SK-N-SH treated with all-trans-retinoic acid at 6 μM for 48 hours (cell line): ENCODE measurements at regions not wholly inside any gene's neighbourhood (a gene's known extent, or its start where the extent isn't known, plus 50 kb on each side); places are given as distances from the start of the nearest gene placed in this dataset.

Experiments used
- ARNTL ChIP-seq: fragments of 450-650 bp; formaldehyde crosslinking; IDR thresholded peaks from 2 replicates; pipeline ENCODE4 v1.5.0; 2020; ENCODE audit warnings: low read depth, mild to moderate bottlenecking, moderate library complexity, borderline replicate concordance
- ESRRG ChIP-seq: fragments of 250-450 bp; sonication (Bioruptor Pico); IDR thresholded peaks from 2 replicates; pipeline ENCODE4 v1.6.1; 2021; ENCODE audit warnings: mild to moderate bottlenecking
- GLIS3 ChIP-seq: fragments of 250-450 bp; sonication (Bioruptor Pico); IDR thresholded peaks from 2 replicates; pipeline ENCODE4 v1.5.0; 2020; ENCODE audit warnings: mild to moderate bottlenecking, moderate library complexity
- ISL1 ChIP-seq: fragments of 250-450 bp; sonication (Bioruptor Pico); IDR thresholded peaks from 2 replicates; pipeline ENCODE4 v2.1.2; 2022; ENCODE audit warnings: mild to moderate bottlenecking, moderate library complexity
- OSR1 ChIP-seq: fragments of 250-450 bp; sonication (Bioruptor Pico); IDR thresholded peaks from 2 replicates; pipeline ENCODE4 v1.8.0; 2022; ENCODE audit warnings: moderate library complexity, mild to moderate bottlenecking, inconsistent platforms
- RARB ChIP-seq: fragments of 250-450 bp; sonication (Bioruptor Pico); IDR thresholded peaks from 2 replicates; pipeline ENCODE4 v1.8.0; 2021; ENCODE audit warnings: mild to moderate bottlenecking, moderate library complexity
- ZC3H10 ChIP-seq: fragments of 250-450 bp; sonication (Bioruptor Pico); IDR thresholded peaks from 2 replicates; pipeline ENCODE4 v1.5.1; 2021; ENCODE audit warnings: mild to moderate bottlenecking, moderate library complexity
- ZFP3 ChIP-seq: fragments of 250-450 bp; sonication (Bioruptor Pico); IDR thresholded peaks from 2 replicates; pipeline ENCODE4 v1.5.0; 2020; ENCODE audit warnings: mild to moderate bottlenecking, moderate library complexity
- ZFP30 ChIP-seq: fragments of 450-650 bp; formaldehyde crosslinking; IDR thresholded peaks from 2 replicates; pipeline ENCODE4 v1.5.0; 2022; ENCODE audit warnings: mild to moderate bottlenecking, moderate library complexity
- ZNF8 ChIP-seq: fragments of 450-650 bp; formaldehyde crosslinking; IDR thresholded peaks from 2 replicates; pipeline ENCODE4 v1.5.0; 2020; ENCODE audit warnings: mild to moderate bottlenecking, moderate library complexity
- TF ChIP-seq, protein P1 (sequence below): fragments of 250-450 bp; sonication (Bioruptor Pico); IDR thresholded peaks from 2 replicates; pipeline ENCODE4 v1.8.0; 2020; ENCODE audit warnings: mild to moderate bottlenecking, moderate library complexity, borderline replicate concordance
- TF ChIP-seq, protein P2 (sequence below): fragments of 250-450 bp; sonication (Bioruptor Pico); IDR thresholded peaks from 2 replicates; pipeline ENCODE4 v1.8.0; 2021; ENCODE audit warnings: low read depth, mild to moderate bottlenecking, moderate library complexity, borderline replicate concordance
- TF ChIP-seq, protein P3 (sequence below): fragments of 250-450 bp; sonication (Bioruptor Pico); IDR thresholded peaks from 2 replicates; pipeline ENCODE4 v1.5.1; 2020; ENCODE audit warnings: low read depth, mild to moderate bottlenecking, moderate library complexity
- TF ChIP-seq, protein P4 (sequence below): fragments of 250-450 bp; sonication (Bioruptor Pico); IDR thresholded peaks from 2 replicates; pipeline ENCODE4 v1.5.0; 2020; ENCODE audit warnings: mild to moderate bottlenecking, moderate library complexity

DNA sequence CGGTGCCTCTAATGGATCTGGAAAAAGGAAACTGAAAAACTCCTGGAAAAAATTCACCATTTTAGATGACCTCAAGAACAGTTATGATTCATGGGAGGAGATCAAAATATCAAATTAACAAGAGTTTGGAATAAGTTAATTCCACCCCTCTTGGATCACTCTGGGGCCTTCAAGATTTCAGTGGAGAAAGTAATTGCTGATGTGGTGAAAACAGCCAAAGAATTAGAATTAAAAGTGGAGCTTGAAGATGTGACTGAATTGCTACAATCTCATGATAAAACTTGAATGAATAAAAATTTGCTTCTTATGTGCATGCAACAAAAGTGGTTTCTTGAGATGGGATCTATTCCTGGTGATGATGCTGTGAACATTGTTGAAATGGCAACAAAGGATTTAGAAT, 974.4 kb upstream of the GYPC start:
- TF ChIP-seq ESRRG (CRISPR knock-in tag) (no peak), GLIS3 (CRISPR knock-in tag) (no peak), ZFP30 (CRISPR knock-in tag) (no peak), OSR1 (no peak), ZFP3 (no peak), RARB (no peak), ZC3H10 (CRISPR knock-in tag) (no peak), ARNTL (CRISPR knock-in tag) (no peak), ZNF8 (CRISPR knock-in tag) (no peak), ISL1 (CRISPR knock-in tag) (no peak)
- TF ChIP-seq, protein P1, sequence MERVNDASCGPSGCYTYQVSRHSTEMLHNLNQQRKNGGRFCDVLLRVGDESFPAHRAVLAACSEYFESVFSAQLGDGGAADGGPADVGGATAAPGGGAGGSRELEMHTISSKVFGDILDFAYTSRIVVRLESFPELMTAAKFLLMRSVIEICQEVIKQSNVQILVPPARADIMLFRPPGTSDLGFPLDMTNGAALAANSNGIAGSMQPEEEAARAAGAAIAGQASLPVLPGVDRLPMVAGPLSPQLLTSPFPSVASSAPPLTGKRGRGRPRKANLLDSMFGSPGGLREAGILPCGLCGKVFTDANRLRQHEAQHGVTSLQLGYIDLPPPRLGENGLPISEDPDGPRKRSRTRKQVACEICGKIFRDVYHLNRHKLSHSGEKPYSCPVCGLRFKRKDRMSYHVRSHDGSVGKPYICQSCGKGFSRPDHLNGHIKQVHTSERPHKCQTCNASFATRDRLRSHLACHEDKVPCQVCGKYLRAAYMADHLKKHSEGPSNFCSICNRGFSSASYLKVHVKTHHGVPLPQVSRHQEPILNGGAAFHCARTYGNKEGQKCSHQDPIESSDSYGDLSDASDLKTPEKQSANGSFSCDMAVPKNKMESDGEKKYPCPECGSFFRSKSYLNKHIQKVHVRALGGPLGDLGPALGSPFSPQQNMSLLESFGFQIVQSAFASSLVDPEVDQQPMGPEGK (CRISPR knock-in tag): no peak
- TF ChIP-seq, protein P2, sequence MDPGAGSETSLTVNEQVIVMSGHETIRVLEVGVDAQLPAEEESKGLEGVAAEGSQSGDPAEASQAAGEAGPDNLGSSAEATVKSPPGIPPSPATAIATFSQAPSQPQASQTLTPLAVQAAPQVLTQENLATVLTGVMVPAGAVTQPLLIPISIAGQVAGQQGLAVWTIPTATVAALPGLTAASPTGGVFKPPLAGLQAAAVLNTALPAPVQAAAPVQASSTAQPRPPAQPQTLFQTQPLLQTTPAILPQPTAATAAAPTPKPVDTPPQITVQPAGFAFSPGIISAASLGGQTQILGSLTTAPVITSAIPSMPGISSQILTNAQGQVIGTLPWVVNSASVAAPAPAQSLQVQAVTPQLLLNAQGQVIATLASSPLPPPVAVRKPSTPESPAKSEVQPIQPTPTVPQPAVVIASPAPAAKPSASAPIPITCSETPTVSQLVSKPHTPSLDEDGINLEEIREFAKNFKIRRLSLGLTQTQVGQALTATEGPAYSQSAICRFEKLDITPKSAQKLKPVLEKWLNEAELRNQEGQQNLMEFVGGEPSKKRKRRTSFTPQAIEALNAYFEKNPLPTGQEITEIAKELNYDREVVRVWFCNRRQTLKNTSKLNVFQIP (CRISPR knock-in tag): no peak
- TF ChIP-seq, protein P3, sequence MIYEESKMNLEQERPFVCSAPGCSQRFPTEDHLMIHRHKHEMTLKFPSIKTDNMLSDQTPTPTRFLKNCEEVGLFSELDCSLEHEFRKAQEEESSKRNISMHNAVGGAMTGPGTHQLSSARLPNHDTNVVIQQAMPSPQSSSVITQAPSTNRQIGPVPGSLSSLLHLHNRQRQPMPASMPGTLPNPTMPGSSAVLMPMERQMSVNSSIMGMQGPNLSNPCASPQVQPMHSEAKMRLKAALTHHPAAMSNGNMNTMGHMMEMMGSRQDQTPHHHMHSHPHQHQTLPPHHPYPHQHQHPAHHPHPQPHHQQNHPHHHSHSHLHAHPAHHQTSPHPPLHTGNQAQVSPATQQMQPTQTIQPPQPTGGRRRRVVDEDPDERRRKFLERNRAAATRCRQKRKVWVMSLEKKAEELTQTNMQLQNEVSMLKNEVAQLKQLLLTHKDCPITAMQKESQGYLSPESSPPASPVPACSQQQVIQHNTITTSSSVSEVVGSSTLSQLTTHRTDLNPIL (CRISPR knock-in tag): no peak
- TF ChIP-seq, protein P4, sequence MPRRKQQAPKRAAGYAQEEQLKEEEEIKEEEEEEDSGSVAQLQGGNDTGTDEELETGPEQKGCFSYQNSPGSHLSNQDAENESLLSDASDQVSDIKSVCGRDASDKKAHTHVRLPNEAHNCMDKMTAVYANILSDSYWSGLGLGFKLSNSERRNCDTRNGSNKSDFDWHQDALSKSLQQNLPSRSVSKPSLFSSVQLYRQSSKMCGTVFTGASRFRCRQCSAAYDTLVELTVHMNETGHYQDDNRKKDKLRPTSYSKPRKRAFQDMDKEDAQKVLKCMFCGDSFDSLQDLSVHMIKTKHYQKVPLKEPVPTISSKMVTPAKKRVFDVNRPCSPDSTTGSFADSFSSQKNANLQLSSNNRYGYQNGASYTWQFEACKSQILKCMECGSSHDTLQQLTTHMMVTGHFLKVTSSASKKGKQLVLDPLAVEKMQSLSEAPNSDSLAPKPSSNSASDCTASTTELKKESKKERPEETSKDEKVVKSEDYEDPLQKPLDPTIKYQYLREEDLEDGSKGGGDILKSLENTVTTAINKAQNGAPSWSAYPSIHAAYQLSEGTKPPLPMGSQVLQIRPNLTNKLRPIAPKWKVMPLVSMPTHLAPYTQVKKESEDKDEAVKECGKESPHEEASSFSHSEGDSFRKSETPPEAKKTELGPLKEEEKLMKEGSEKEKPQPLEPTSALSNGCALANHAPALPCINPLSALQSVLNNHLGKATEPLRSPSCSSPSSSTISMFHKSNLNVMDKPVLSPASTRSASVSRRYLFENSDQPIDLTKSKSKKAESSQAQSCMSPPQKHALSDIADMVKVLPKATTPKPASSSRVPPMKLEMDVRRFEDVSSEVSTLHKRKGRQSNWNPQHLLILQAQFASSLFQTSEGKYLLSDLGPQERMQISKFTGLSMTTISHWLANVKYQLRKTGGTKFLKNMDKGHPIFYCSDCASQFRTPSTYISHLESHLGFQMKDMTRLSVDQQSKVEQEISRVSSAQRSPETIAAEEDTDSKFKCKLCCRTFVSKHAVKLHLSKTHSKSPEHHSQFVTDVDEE (CRISPR knock-in tag): no peak
